IMR-90 (cell line): ENCODE measurements at regions not wholly inside any gene's neighbourhood (a gene's known extent, or its start where the extent isn't known, plus 50 kb on each side); places are given as distances from the start of the nearest gene placed in this dataset.

Source experiments
- ATAC-seq: fragments of 200-7000 bp; cut with Tn5 transposase; 2 replicates; pipeline ENCODE4 v1.9.1; 2020; ENCODE audit warnings: low read depth, mild to moderate bottlenecking, moderate library complexity
- BruUV-seq: library from RNA; stranded (reverse); fragments of 400-500 nt; replicated peaks from 2 replicates; lab custom pipeline; 2021; lab: Mats Ljungman, UMichigan
- CTCF ChIA-PET: fragments of 300-600 bp; formaldehyde crosslinking; extraction: SDS; loops from one replicate; lab custom pipeline; 2021; ENCODE audit warnings: antibody characterized with exemption; lab: Yijun Ruan, JAX
- POLR2A ChIA-PET: fragments of 300-600 bp; sonication (Branson Sonifier 250); formaldehyde crosslinking; loops from one replicate; lab custom pipeline; 2022; ENCODE audit warnings: antibody characterized with exemption; ENCODE audit not compliant: unreplicated experiment; lab: Charles Lee
- DNase-seq: peaks from one replicate; pipeline ENCODE4 v3.0.0; 2013
- H2AFZ ChIP-seq: replicated peaks from 2 replicates; pipeline ENCODE3; 2013; ENCODE audit warnings: low read length, mild to moderate bottlenecking; ENCODE audit not compliant: poor library complexity
- H2AK5ac ChIP-seq: 2 replicates; pipeline ENCODE4 v1.6.1; 2013; ENCODE audit warnings: low read depth, low read length, inconsistent platforms
- H2AK9ac ChIP-seq: replicated peaks from 2 replicates; pipeline ENCODE3; 2013; ENCODE audit warnings: mild to moderate bottlenecking, low read depth, low read length, moderate library complexity; ENCODE audit not compliant: poor library complexity
- H2BK120ac ChIP-seq: 2 replicates; pipeline ENCODE4 v1.6.1; 2013; ENCODE audit warnings: low read depth, low read length, inconsistent platforms
- H2BK15ac ChIP-seq: 3 replicates; pipeline ENCODE4 v1.6.1; 2013; ENCODE audit warnings: low read depth, low read length, inconsistent platforms
- H2BK20ac ChIP-seq: 2 replicates; pipeline ENCODE4 v1.6.1; 2013; ENCODE audit warnings: low read depth, mild to moderate bottlenecking, inconsistent platforms, low read length, moderate library complexity
- H2BK5ac ChIP-seq: 2 replicates; pipeline ENCODE4 v1.6.1; 2013; ENCODE audit warnings: mild to moderate bottlenecking, low read depth, low read length, inconsistent platforms; ENCODE audit not compliant: poor library complexity, severe bottlenecking
- H3K14ac ChIP-seq: replicated peaks from 2 replicates; pipeline ENCODE4 v1.6.1; 2013; ENCODE audit warnings: low read depth, low read length, inconsistent platforms
- H3K18ac ChIP-seq: 2 replicates; pipeline ENCODE4 v1.6.1; 2013; ENCODE audit warnings: low read depth, low read length, control low read depth
- H3K23ac ChIP-seq: 2 replicates; pipeline ENCODE4 v1.6.1; 2013; ENCODE audit warnings: low read depth, low read length, inconsistent platforms
- H3K27ac ChIP-seq: 2 replicates; pipeline ENCODE4 v1.5.1; 2013; ENCODE audit warnings: mild to moderate bottlenecking, control low read depth, low read length; ENCODE audit not compliant: insufficient read depth
- H3K27me3 ChIP-seq: 2 replicates; pipeline ENCODE4 v1.6.1; 2013; ENCODE audit warnings: low read length; ENCODE audit not compliant: control insufficient read depth, insufficient read depth
- H3K36me3 ChIP-seq: 2 replicates; pipeline ENCODE4 v1.6.1; 2013; ENCODE audit warnings: low read length, mixed read lengths; ENCODE audit not compliant: control insufficient read depth, insufficient read depth
- H3K4ac ChIP-seq: 2 replicates; pipeline ENCODE4 v1.6.1; 2013; ENCODE audit warnings: low read depth, low read length, inconsistent platforms
- H3K4me1 ChIP-seq: 2 replicates; pipeline ENCODE4 v1.6.1; 2013; ENCODE audit warnings: low read length, mixed read lengths; ENCODE audit not compliant: control insufficient read depth, insufficient read depth
- H3K4me2 ChIP-seq: 2 replicates; pipeline ENCODE4 v1.6.1; 2013; ENCODE audit warnings: low read depth, mild to moderate bottlenecking, control low read depth, low read length, moderate library complexity
- H3K4me3 ChIP-seq: 2 replicates; pipeline ENCODE4 v1.5.1; 2013; ENCODE audit warnings: low read depth, mild to moderate bottlenecking, control low read depth, low read length, moderate library complexity; ENCODE audit not compliant: insufficient read depth
- H3K56ac ChIP-seq: 2 replicates; pipeline ENCODE4 v1.6.1; 2013; ENCODE audit warnings: low read length, inconsistent platforms; ENCODE audit not compliant: insufficient read depth; ENCODE audit errors: extremely low read depth
- H3K79me1 ChIP-seq, 2 experiments: 2 replicates each; pipeline ENCODE4 v1.6.1; 2013; ENCODE audit warnings: low read length in 2 of 2, inconsistent platforms in 1 of 2, low read depth in 1 of 2
- H3K9ac ChIP-seq: 2 replicates; pipeline ENCODE4 v1.6.1; 2013; ENCODE audit warnings: low read depth, low read length, control low read depth
- H3K9me1 ChIP-seq: 2 replicates; pipeline ENCODE4 v1.6.1; 2013; ENCODE audit warnings: low read length, inconsistent platforms; ENCODE audit not compliant: insufficient read depth
- H3K9me3 ChIP-seq: 2 replicates; pipeline ENCODE4 v1.6.1; 2013; ENCODE audit warnings: low read length; ENCODE audit not compliant: control insufficient read depth, insufficient read depth
- H4K20me1 ChIP-seq: 2 replicates; pipeline ENCODE4 v1.6.1; 2013; ENCODE audit warnings: low read length, inconsistent platforms; ENCODE audit not compliant: insufficient read depth
- H4K5ac ChIP-seq: 2 replicates; pipeline ENCODE4 v1.6.1; 2013; ENCODE audit warnings: mild to moderate bottlenecking, low read depth, low read length, control low read depth
- H4K8ac ChIP-seq, 2 experiments: 2 replicates each; pipeline ENCODE4 v1.6.1; 2013; ENCODE audit warnings: low read depth in 2 of 2, low read length in 2 of 2, control low read depth in 1 of 2, inconsistent platforms in 1 of 2
- H4K91ac ChIP-seq: 2 replicates; pipeline ENCODE4 v1.6.1; 2013; ENCODE audit warnings: low read depth, low read length, inconsistent platforms; ENCODE audit not compliant: insufficient read depth
- CHD1 ChIP-seq: IDR thresholded peaks from 2 replicates; pipeline ENCODE4 v1.6.1; 2012; ENCODE audit warnings: low read depth, low read length, improper control_type of control experiment
- CTCF ChIP-seq: conservative IDR thresholded peaks from 2 replicates; pipeline ENCODE4 v1.5.1; 2012; ENCODE audit warnings: mild to moderate bottlenecking, low read depth, low read length, improper control_type of control experiment
- FOS ChIP-seq: fragments of 150-350 bp; IDR thresholded peaks from 2 replicates; pipeline ENCODE4 v1.6.1; 2016; ENCODE audit warnings: low read depth, low read length
- MXI1 ChIP-seq: IDR thresholded peaks from 2 replicates; pipeline ENCODE4 v1.6.1; 2012; ENCODE audit warnings: low read depth, mild to moderate bottlenecking, low read length, moderate library complexity, borderline replicate concordance
- USF2 ChIP-seq: fragments of 150-350 bp; IDR thresholded peaks from 2 replicates; pipeline ENCODE4 v1.6.1; 2017; ENCODE audit warnings: mild to moderate bottlenecking, antibody characterized with exemption, low read length, low read depth
- WGBS, 2 experiments: methylation state at CpG; one replicate each; pipeline versions ENCODE4 v1.1.5 to v1.1.7; 2013; ENCODE audit warnings: missing lambda C conversion rate in 2 of 2; ENCODE audit not compliant: insufficient read length in 1 of 2; ENCODE audit errors: extremely low coverage in 2 of 2; 5-methylcytosine and 5-hydroxymethylcytosine counted together
- dilution Hi-C: fragments of 300-500 bp; cut with HindIII; formaldehyde crosslinking; loops from one replicate; pipeline ENCODE4 v1.14.3; 2018; ENCODE audit warnings: low sequenced_read_pairs; ENCODE audit not compliant: unreplicated experiment
- in situ Hi-C: fragments of 300-500 bp; cut with MboI; formaldehyde crosslinking; loops from 3 replicates; pipeline ENCODE4 v1.14.3; 2019; ENCODE audit warnings: low sequenced_read_pairs, inconsistent platforms, mixed read lengths
- intact Hi-C: fragments of 100-400 bp; cut with micrococcal nuclease; formaldehyde crosslinking; loops from 2 replicates; pipeline ENCODE4 v1.10.0; 2022

GRCh38 chr20:12777016-12777415 lies 231.8 kb upstream of the SPTLC3 start:
- Histone ChIP-seq H2BK120ac (no peak overlapping the region), H3K4me3 (no peak overlapping the region), H3K79me1 (no peaks in the 10 kb centered on the region), H3K4me1 (no peaks in the 10 kb centered on the region), H3K27ac (no peak overlapping the region), H3K18ac (no peak overlapping the region), H3K9me3 (peaks cover 7% of the 10 kb centered on the region), H2AK9ac (no peak overlapping the region), H4K8ac (no peak overlapping the region), H3K14ac (no peak overlapping the region), H3K4ac (no peak overlapping the region), H3K27me3 (no peaks in the 10 kb centered on the region), H2BK20ac (no peak overlapping the region), H3K4me2 (no peak overlapping the region), H3K9me1 (no peaks in the 10 kb centered on the region), H3K56ac (no peak overlapping the region), H2AK5ac (no peak overlapping the region), H4K91ac (no peak overlapping the region), H4K5ac (no peak overlapping the region), H2AFZ (no peak overlapping the region), H3K36me3 (no peaks in the 10 kb centered on the region), H3K23ac (no peak overlapping the region), H2BK15ac (no peak overlapping the region), H3K9ac (no peak overlapping the region), H4K20me1 (no peaks in the 10 kb centered on the region), H2BK5ac (no peak overlapping the region)
- no CpG with 5 or more reads among the region's 5 CpGs for WGBS, 2 experiments
- in situ Hi-C loops (no loop called here), intact Hi-C loops (no loop called here), dilution Hi-C loops (no loop called here)
- POLR2A ChIA-PET = no interaction called here
- CTCF ChIA-PET = no interaction called here
- no peak for ATAC-seq
- no TSS peak for BruUV-seq
- TF ChIP-seq USF2 (no peak), FOS (no peak), CHD1 (no peak), MXI1 (no peak), CTCF (no peak)
- DNase-seq = no peak
